ENCODE measurements at regions not wholly inside any gene's neighbourhood (a gene's known extent, or its start where the extent isn't known, plus 50 kb on each side); places are given as distances from the start of the nearest gene placed in this dataset.

DNA sequence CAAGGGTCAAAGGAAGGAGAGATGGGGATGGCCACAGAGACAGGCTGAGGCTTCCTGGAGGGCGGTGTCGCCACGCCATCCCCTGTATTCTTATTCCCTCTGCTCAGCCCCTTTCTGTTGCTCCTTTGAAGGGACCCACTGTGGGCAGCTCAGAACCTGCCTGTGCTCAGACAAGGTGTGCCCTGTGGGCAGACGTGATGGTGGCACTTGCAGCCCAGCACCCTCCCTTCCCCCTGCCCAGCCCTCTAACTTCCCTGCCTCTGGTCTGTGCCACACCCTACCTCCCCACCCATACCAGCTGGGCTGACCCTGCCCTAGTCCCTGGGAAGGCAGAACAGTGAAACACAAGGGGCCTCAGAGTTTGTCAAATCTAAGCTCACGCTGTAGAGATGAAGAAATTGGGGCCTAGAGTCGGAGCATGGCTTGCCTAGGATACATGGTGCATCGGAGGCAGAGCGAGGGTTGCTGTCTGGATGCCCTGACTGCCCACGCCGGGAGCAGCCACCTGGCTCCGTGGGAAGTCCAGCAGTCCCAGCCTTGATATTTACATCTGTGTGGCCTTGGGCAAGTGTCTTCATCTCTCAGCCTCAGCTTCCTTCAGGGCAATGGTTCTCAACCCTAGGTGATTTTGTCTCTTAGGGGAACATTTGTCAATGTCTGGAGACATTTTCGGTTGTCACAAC lies 68.6 kb upstream of the RUNX3 start:
- Histone ChIP-seq H3K23me2 (ENCODE audit: insufficient read length, low read depth, low read length, poor library complexity, severe bottlenecking) (no peaks in the 10 kb centered on the region), H3K27ac (ENCODE audit: insufficient read length, low read depth, low read length) (no peak overlapping the region), H3K4me1 (ENCODE audit: insufficient read depth, low read length) (no peaks in the 10 kb centered on the region), H2AK5ac (ENCODE audit: insufficient read length, low read length) (no peak overlapping the region), H3K9ac (ENCODE audit: extremely low read depth, insufficient read length, low read length) (no peak overlapping the region), H2BK5ac (ENCODE audit: insufficient read length, low read length) (no peak overlapping the region), H3K23ac (ENCODE audit: insufficient read length, low read depth, low read length) (no peak overlapping the region), H3K79me1 (ENCODE audit: insufficient read depth, low read depth, low read length, poor library complexity, severe bottlenecking) (no peaks in the 10 kb centered on the region), H2BK20ac (ENCODE audit: low read depth, low read length, poor library complexity, severe bottlenecking) (no peak overlapping the region), H3K4ac (ENCODE audit: low read depth, low read length) (no peak overlapping the region), H2BK12ac (ENCODE audit: insufficient read length, low read depth, low read length) (no peak overlapping the region), H3T11ph (ENCODE audit: low read length) (no peak overlapping the region), H3K4me2 (ENCODE audit: insufficient read depth, insufficient read length, low read length) (no peak overlapping the region), H2BK120ac (ENCODE audit: low read depth, low read length, poor library complexity, severe bottlenecking) (no peak overlapping the region), H3K27me3 (ENCODE audit: insufficient read depth, low read length) (no peaks in the 10 kb centered on the region), H4K91ac (ENCODE audit: insufficient read length, low read depth, low read length) (no peak overlapping the region), H3K79me2 (ENCODE audit: insufficient read depth, low read length) (no peaks in the 10 kb centered on the region), H4K8ac (replicated peaks; ENCODE audit: insufficient read length, low read depth, low read length) (no peak overlapping the region), H3K56ac (ENCODE audit: insufficient read length, low read depth, low read length) (no peak overlapping the region), H4K20me1 (ENCODE audit: control insufficient read depth, insufficient read depth, insufficient read length) (no peaks in the 10 kb centered on the region), H2AFZ (ENCODE audit: low read length) (no peak overlapping the region), H3K14ac (ENCODE audit: insufficient read depth, low read length) (no peak overlapping the region), H3K18ac (ENCODE audit: insufficient read length, low read depth, low read length) (no peak overlapping the region), H2BK15ac (ENCODE audit: low read depth, low read length) (no peak overlapping the region), H3K9me3 (ENCODE audit: control insufficient read depth, low read depth, low read length) (no peaks in the 10 kb centered on the region), H4K5ac (ENCODE audit: insufficient read length, low read depth, low read length) (no peak overlapping the region)
- H3K27me3 Mint-ChIP-seq (ENCODE audit: low read depth), result no peaks in the 10 kb centered on the region; the same call in none of the 2 replicates
- H3K4me3 Mint-ChIP-seq, result no peak overlapping the region
- H3K36me3 Mint-ChIP-seq (ENCODE audit: insufficient read depth in 1 of 3, low read depth in 3 of 3), result no peaks in the 10 kb centered on the region
- DNase-seq, result no peak
- H3K9me3 Mint-ChIP-seq, result no peaks in the 10 kb centered on the region
- TF ChIP-seq CTCF (conservative IDR thresholded peaks at IDR 0.05), result no peak
- WGBS (ENCODE audit: extremely low coverage, insufficient read length, low lambda C conversion rate), result no CpG with 5 or more reads among the region's 12 CpGs
- peaks cover 2 to 16% of the 10 kb centered on the region in 2 experiments; a peak in 2 of 4 replicates for H3K4me1 Mint-ChIP-seq
- no peak overlapping the region for H3K27ac Mint-ChIP-seq

Measured in H9 (cell line).